H1 (cell line): ENCODE measurements at regions not wholly inside any gene's neighbourhood (a gene's known extent, or its start where the extent isn't known, plus 50 kb on each side); places are given as distances from the start of the nearest gene placed in this dataset.

Experiments
- CEBPB ChIP-seq: IDR thresholded peaks from 2 replicates; pipeline ENCODE4 v1.6.1; 2012; ENCODE audit warnings: low read depth, low read length
- GABPA ChIP-seq: IDR thresholded peaks from 2 replicates; pipeline ENCODE4 v1.6.1; 2011; ENCODE audit warnings: mild to moderate bottlenecking, low read length, moderate library complexity, borderline replicate concordance; ENCODE audit not compliant: insufficient read depth
- JUND ChIP-seq: IDR thresholded peaks from 2 replicates; pipeline ENCODE4 v1.6.1; 2011; ENCODE audit warnings: mild to moderate bottlenecking, improper control_type of control experiment, low read length
- POLR2AphosphoS5 ChIP-seq: IDR thresholded peaks from 2 replicates; pipeline ENCODE4 v1.6.1; 2011; ENCODE audit warnings: low read depth, low read length
- SIN3A ChIP-seq, 2 experiments: IDR thresholded peaks in 1 of 2; conservative IDR thresholded peaks in 1 of 2; 2 replicates each; pipeline ENCODE4 v1.6.1; 2011 to 2012; ENCODE audit warnings: low read length in 2 of 2, improper control_type of control experiment in 1 of 2, low read depth in 1 of 2, mild to moderate bottlenecking in 1 of 2
- SRF ChIP-seq: IDR thresholded peaks from 2 replicates; pipeline ENCODE4 v1.6.1; 2011; ENCODE audit warnings: mild to moderate bottlenecking, low read depth, low read length, moderate library complexity
- TAF1 ChIP-seq: IDR thresholded peaks from 2 replicates; pipeline ENCODE4 v1.6.1; 2011; ENCODE audit warnings: mild to moderate bottlenecking, low read depth, low read length
- TF ChIP-seq, protein P1 (sequence below): IDR thresholded peaks from 2 replicates; pipeline ENCODE4 v1.6.1; 2012; ENCODE audit warnings: inconsistent platforms
- TF ChIP-seq, protein P2 (sequence below), 3 experiments: IDR thresholded peaks; 1 replicate in 2 of 3; 2 replicates in 1 of 3; pipeline versions ENCODE4 v1.5.1 to v1.6.1; 2011; ENCODE audit warnings: low read length in 3 of 3, mild to moderate bottlenecking in 3 of 3, inconsistent platforms in 2 of 3, low read depth in 1 of 3, moderate library complexity in 1 of 3; ENCODE audit not compliant: insufficient read depth in 1 of 3; ENCODE audit errors: control extremely low read depth in 1 of 3

GRCh38 chr4:3387154-3387942 lies 54.4 kb upstream of the HGFAC start:
- TF ChIP-seq SRF (no peak), POLR2AphosphoS5 (no peak), JUND (no peak), CEBPB (no peak), TAF1 (no peak), GABPA (no peak), SIN3A (conservative IDR thresholded peaks at IDR 0.05 in 1 of 2, IDR thresholded peaks at IDR 0.05 in 1 of 2; ENCODE audit: low read depth in 1 of 2, low read length in 2 of 2) (no peak)
- TF ChIP-seq, protein P1, sequence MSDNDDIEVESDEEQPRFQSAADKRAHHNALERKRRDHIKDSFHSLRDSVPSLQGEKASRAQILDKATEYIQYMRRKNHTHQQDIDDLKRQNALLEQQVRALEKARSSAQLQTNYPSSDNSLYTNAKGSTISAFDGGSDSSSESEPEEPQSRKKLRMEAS, result no peak
- TF ChIP-seq, protein P2, sequence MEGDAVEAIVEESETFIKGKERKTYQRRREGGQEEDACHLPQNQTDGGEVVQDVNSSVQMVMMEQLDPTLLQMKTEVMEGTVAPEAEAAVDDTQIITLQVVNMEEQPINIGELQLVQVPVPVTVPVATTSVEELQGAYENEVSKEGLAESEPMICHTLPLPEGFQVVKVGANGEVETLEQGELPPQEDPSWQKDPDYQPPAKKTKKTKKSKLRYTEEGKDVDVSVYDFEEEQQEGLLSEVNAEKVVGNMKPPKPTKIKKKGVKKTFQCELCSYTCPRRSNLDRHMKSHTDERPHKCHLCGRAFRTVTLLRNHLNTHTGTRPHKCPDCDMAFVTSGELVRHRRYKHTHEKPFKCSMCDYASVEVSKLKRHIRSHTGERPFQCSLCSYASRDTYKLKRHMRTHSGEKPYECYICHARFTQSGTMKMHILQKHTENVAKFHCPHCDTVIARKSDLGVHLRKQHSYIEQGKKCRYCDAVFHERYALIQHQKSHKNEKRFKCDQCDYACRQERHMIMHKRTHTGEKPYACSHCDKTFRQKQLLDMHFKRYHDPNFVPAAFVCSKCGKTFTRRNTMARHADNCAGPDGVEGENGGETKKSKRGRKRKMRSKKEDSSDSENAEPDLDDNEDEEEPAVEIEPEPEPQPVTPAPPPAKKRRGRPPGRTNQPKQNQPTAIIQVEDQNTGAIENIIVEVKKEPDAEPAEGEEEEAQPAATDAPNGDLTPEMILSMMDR (IDR thresholded peaks at IDR 0.05; ENCODE audit: control extremely low read depth in 1 of 3, insufficient read depth in 1 of 3, low read depth in 1 of 3, low read length in 3 of 3), result no peak
